H1 (cell line): ENCODE measurements at regions not wholly inside any gene's neighbourhood (a gene's known extent, or its start where the extent isn't known, plus 50 kb on each side); places are given as distances from the start of the nearest gene placed in this dataset.

Source experiments
- CTCF ChIA-PET: fragments of 300-600 bp; sonication (Branson Sonifier 250); formaldehyde crosslinking; loops from one replicate; lab custom pipeline; 2021; ENCODE audit not compliant: partially characterized antibody; lab: Charles Lee
- POLR2A ChIA-PET: fragments of 300-600 bp; sonication (Branson Sonifier 250); formaldehyde crosslinking; loops from one replicate; lab custom pipeline; 2021; ENCODE audit warnings: inconsistent platforms; ENCODE audit not compliant: partially characterized antibody; lab: Charles Lee
- DNase-seq, 2 experiments: peaks; one replicate each; pipeline versions ENCODE4 v3.0.0 to v3.0.0-alpha.2; 2010 to 2022; ENCODE audit warnings: low spot score in 2 of 2, low read depth in 1 of 2, mixed read lengths in 1 of 2
- FAIRE-seq: peaks from 2 replicates; lab custom pipeline; 2011; peaks lifted over from hg19 to GRCh38; lab: Jason Lieb, UNC
- H2AFZ ChIP-seq: 2 replicates; pipeline ENCODE4 v1.8.1; 2012; ENCODE audit warnings: low read length, inconsistent platforms
- H2AK5ac ChIP-seq: 2 replicates; pipeline ENCODE4 v1.6.1; 2013; ENCODE audit warnings: low read depth, low read length
- H2BK120ac ChIP-seq: replicated peaks from 2 replicates; pipeline ENCODE3; 2013; ENCODE audit warnings: low read depth, low read length, inconsistent platforms
- H2BK12ac ChIP-seq: 2 replicates; pipeline ENCODE4 v1.6.1; 2013; ENCODE audit warnings: low read depth, low read length
- H2BK15ac ChIP-seq: 2 replicates; pipeline ENCODE4 v1.6.1; 2013; ENCODE audit warnings: low read length
- H2BK20ac ChIP-seq: 2 replicates; pipeline ENCODE4 v1.6.1; 2013; ENCODE audit warnings: low read length
- H2BK5ac ChIP-seq: 2 replicates; pipeline ENCODE4 v1.6.1; 2013; ENCODE audit warnings: low read depth, low read length
- H3K14ac ChIP-seq: 2 replicates; pipeline ENCODE4 v1.6.1; 2013; ENCODE audit warnings: inconsistent platforms; ENCODE audit not compliant: insufficient read length
- H3K18ac ChIP-seq: 2 replicates; pipeline ENCODE4 v1.6.1; 2013; ENCODE audit warnings: low read length; ENCODE audit errors: extremely low read depth
- H3K23ac ChIP-seq: 2 replicates; pipeline ENCODE4 v1.6.1; 2013; ENCODE audit warnings: inconsistent platforms; ENCODE audit not compliant: insufficient read length
- H3K23me2 ChIP-seq: 2 replicates; pipeline ENCODE4 v1.6.1; 2013; ENCODE audit warnings: low read depth, low read length
- H3K27ac ChIP-seq: 2 replicates; pipeline ENCODE4 v1.6.1; 2011; ENCODE audit warnings: low read depth, low read length, inconsistent platforms
- H3K27me3 ChIP-seq, 4 experiments: replicated peaks in 1 of 4; 1 replicate in 1 of 4; 2 replicates in 3 of 4; pipeline versions ENCODE4 v1.6.1 to v1.8.1; 2011 to 2013; ENCODE audit warnings: low read length in 3 of 4, mild to moderate bottlenecking in 3 of 4, inconsistent platforms in 2 of 4, mixed read lengths in 2 of 4, moderate library complexity in 1 of 4; ENCODE audit not compliant: control insufficient read depth in 3 of 4, insufficient read depth in 3 of 4; ENCODE audit errors: extremely low read depth in 1 of 4
- H3K36me3 ChIP-seq, 4 experiments: 2 replicates each; pipeline versions ENCODE4 v1.6.1 to v1.8.1; 2011 to 2013; ENCODE audit warnings: mild to moderate bottlenecking in 4 of 4, low read length in 3 of 4, moderate library complexity in 2 of 4, control low read depth in 1 of 4, inconsistent platforms in 1 of 4; ENCODE audit not compliant: insufficient read depth in 4 of 4, control insufficient read depth in 2 of 4
- H3K4ac ChIP-seq: replicated peaks from 2 replicates; pipeline ENCODE3; 2013; ENCODE audit warnings: low read length, low read depth, mixed read lengths, inconsistent platforms; ENCODE audit not compliant: insufficient read length
- H3K4me1 ChIP-seq, 4 experiments: replicated peaks in 1 of 4; 1 replicate in 1 of 4; 2 replicates in 3 of 4; pipeline versions ENCODE4 v1.6.1 to v1.8.1; 2011 to 2013; ENCODE audit warnings: low read length in 3 of 4, inconsistent platforms in 2 of 4, mixed read lengths in 1 of 4; ENCODE audit not compliant: insufficient read depth in 4 of 4, control insufficient read depth in 3 of 4
- H3K4me2 ChIP-seq, 2 experiments: 2 replicates each; pipeline versions ENCODE4 v1.6.1 to v1.8.1; 2011 to 2013; ENCODE audit warnings: low read depth in 2 of 2, low read length in 2 of 2, control low read depth in 1 of 2, inconsistent platforms in 1 of 2, mild to moderate bottlenecking in 1 of 2; ENCODE audit not compliant: insufficient read depth in 1 of 2
- H3K4me3 ChIP-seq, 4 experiments: fragments of 200-600, 300-600 bp in 1 of 4; sonication (generic), shearing (Covaris generic), sonication (Bioruptor Twin) in 1 of 4; 2 replicates each; pipeline versions ENCODE4 v1.5.1 to v1.8.1; 2011 to 2016; ENCODE audit warnings: low read length in 4 of 4, low read depth in 3 of 4, control low read depth in 2 of 4, inconsistent platforms in 2 of 4, mild to moderate bottlenecking in 2 of 4, mixed read lengths in 1 of 4, moderate library complexity in 1 of 4; ENCODE audit not compliant: insufficient read depth in 2 of 4; ENCODE audit errors: extremely low read depth in 1 of 4
- H3K56ac ChIP-seq: replicated peaks from 2 replicates; pipeline ENCODE3; 2013; ENCODE audit warnings: low read depth, mild to moderate bottlenecking, mixed read lengths, low read length, inconsistent platforms; ENCODE audit not compliant: insufficient read length
- H3K79me1 ChIP-seq: 2 replicates; pipeline ENCODE4 v1.6.1; 2013; ENCODE audit warnings: low read depth, low read length, control low read depth
- H3K79me2 ChIP-seq, 2 experiments: 2 replicates each; pipeline versions ENCODE4 v1.6.1 to v1.8.1; 2012 to 2013; ENCODE audit warnings: low read length in 2 of 2, mild to moderate bottlenecking in 2 of 2, inconsistent platforms in 1 of 2; ENCODE audit not compliant: insufficient read depth in 2 of 2, control insufficient read depth in 1 of 2
- H3K9ac ChIP-seq, 4 experiments: replicated peaks in 1 of 4; 1 replicate in 1 of 4; 2 replicates in 3 of 4; pipeline versions ENCODE4 v1.6.1 to v1.8.1; 2011 to 2013; ENCODE audit warnings: low read depth in 3 of 4, low read length in 3 of 4, control low read depth in 2 of 4, mild to moderate bottlenecking in 2 of 4, moderate library complexity in 2 of 4, inconsistent platforms in 1 of 4; ENCODE audit errors: extremely low read depth in 1 of 4
- H3K9me3 ChIP-seq, 2 experiments: 2 replicates each; pipeline versions ENCODE4 v1.6.1 to v1.8.1; 2012 to 2013; ENCODE audit warnings: mild to moderate bottlenecking in 2 of 2, moderate library complexity in 2 of 2, control low read depth in 1 of 2, inconsistent platforms in 1 of 2, low read depth in 1 of 2, low read length in 1 of 2, mixed read lengths in 1 of 2; ENCODE audit not compliant: insufficient read depth in 2 of 2
- H4K20me1 ChIP-seq, 2 experiments: replicated peaks in 1 of 2; 2 replicates each; pipeline versions ENCODE3 to v1.8.1; 2011 to 2013; ENCODE audit warnings: inconsistent platforms in 2 of 2, low read length in 2 of 2, mild to moderate bottlenecking in 1 of 2; ENCODE audit not compliant: insufficient read depth in 2 of 2, control insufficient read depth in 1 of 2
- H4K5ac ChIP-seq: 2 replicates; pipeline ENCODE4 v1.6.1; 2013; ENCODE audit warnings: low read length, low read depth, mixed read lengths, inconsistent platforms; ENCODE audit not compliant: insufficient read length
- H4K8ac ChIP-seq: 2 replicates; pipeline ENCODE4 v1.8.0; 2013; ENCODE audit warnings: mild to moderate bottlenecking, moderate library complexity, low read length, inconsistent platforms; ENCODE audit not compliant: insufficient read depth; ENCODE audit errors: extremely low read depth
- H4K91ac ChIP-seq: replicated peaks from 2 replicates; pipeline ENCODE3; 2013; ENCODE audit warnings: low read length, mixed read lengths, inconsistent platforms; ENCODE audit not compliant: insufficient read length
- ASH2L ChIP-seq: fragments of 200-600, 300-600 bp; sonication (generic); IDR thresholded peaks from one replicate; pipeline ENCODE4 v1.7.1; 2017; ENCODE audit warnings: low read length
- CBX5 ChIP-seq: fragments of 300-800, 300-1000 bp; sonication (generic); IDR thresholded peaks from 2 replicates; pipeline ENCODE4 v1.7.1; 2016; ENCODE audit warnings: antibody characterized with exemption, low read length, low read depth
- CBX8 ChIP-seq: fragments of 300-800, 300-1000 bp; sonication (generic); IDR thresholded peaks from 2 replicates; pipeline ENCODE4 v1.7.1; 2016; ENCODE audit warnings: low read depth, low read length, borderline replicate concordance
- EP300 ChIP-seq, 2 experiments: IDR thresholded peaks; 1 replicate in 1 of 2; 2 replicates in 1 of 2; pipeline ENCODE4 v1.6.1; 2011 to 2012; ENCODE audit warnings: low read depth in 2 of 2, low read length in 2 of 2, mild to moderate bottlenecking in 2 of 2, borderline replicate concordance in 1 of 2, inconsistent platforms in 1 of 2, moderate library complexity in 1 of 2
- GTF2F1 ChIP-seq: IDR thresholded peaks from 2 replicates; pipeline ENCODE4 v1.6.1; 2012; ENCODE audit warnings: low read depth, low read length, improper control_type of control experiment, borderline replicate concordance
- KDM1A ChIP-seq: fragments of 200-600, 300-600 bp; sonication (generic); IDR thresholded peaks from 2 replicates; pipeline ENCODE4 v1.7.1; 2016; ENCODE audit warnings: mild to moderate bottlenecking, low read length, borderline replicate concordance
- MAFK ChIP-seq: IDR thresholded peaks from 2 replicates; pipeline ENCODE4 v1.6.1; 2012; ENCODE audit warnings: low read depth, mild to moderate bottlenecking, improper control_type of control experiment, low read length
- MAX ChIP-seq: IDR thresholded peaks from 2 replicates; pipeline ENCODE4 v1.6.1; 2012; ENCODE audit warnings: inconsistent platforms
- POU5F1 ChIP-seq: IDR thresholded peaks from 2 replicates; pipeline ENCODE4 v1.6.1; 2011; ENCODE audit warnings: low read depth, mild to moderate bottlenecking, low read length, moderate library complexity
- RFX5 ChIP-seq: IDR thresholded peaks from 2 replicates; pipeline ENCODE4 v1.6.1; 2011; ENCODE audit warnings: low read depth, low read length, improper control_type of control experiment, borderline replicate concordance
- SIN3A ChIP-seq, 2 experiments: IDR thresholded peaks in 1 of 2; conservative IDR thresholded peaks in 1 of 2; 2 replicates each; pipeline ENCODE4 v1.6.1; 2011 to 2012; ENCODE audit warnings: low read length in 2 of 2, improper control_type of control experiment in 1 of 2, low read depth in 1 of 2, mild to moderate bottlenecking in 1 of 2
- SP2 ChIP-seq: IDR thresholded peaks from 2 replicates; pipeline ENCODE4 v1.6.1; 2012; ENCODE audit warnings: mild to moderate bottlenecking, low read length, inconsistent platforms
- SP4 ChIP-seq: IDR thresholded peaks from 2 replicates; pipeline ENCODE4 v1.6.1; 2012; ENCODE audit warnings: low read length, inconsistent platforms
- TAF1 ChIP-seq: IDR thresholded peaks from 2 replicates; pipeline ENCODE4 v1.6.1; 2011; ENCODE audit warnings: mild to moderate bottlenecking, low read depth, low read length
- TBP ChIP-seq: IDR thresholded peaks from 2 replicates; pipeline ENCODE4 v1.6.1; 2011; ENCODE audit warnings: low read depth, low read length, improper control_type of control experiment
- WGBS, 2 experiments: shearing (Covaris generic) in 1 of 2; methylation state at CpG; one replicate each; pipeline versions ENCODE4 v1.1.6 to v1.1.7; 2013 to 2015; ENCODE audit warnings: low lambda C conversion rate in 2 of 2, mixed read lengths in 2 of 2, inconsistent platforms in 1 of 2, low coverage in 1 of 2, missing lambda C conversion rate in 1 of 2; ENCODE audit not compliant: insufficient replicate concordance in 2 of 2, insufficient coverage in 1 of 2, insufficient read length in 1 of 2; ENCODE audit errors: extremely low coverage in 1 of 2, missing lambda C conversion rate in 1 of 2; 5-methylcytosine and 5-hydroxymethylcytosine counted together

- Histone ChIP-seq H4K8ac (no peak overlapping the region), H3K4me2 (no peak overlapping the region), H3K4ac (no peak overlapping the region), H3K18ac (no peak overlapping the region), H3K9ac (no peak overlapping the region), H3K56ac (no peak overlapping the region), H3K27ac (no peak overlapping the region), H3K27me3 (no peaks in the 10 kb centered on the region), H3K79me2 (no peaks in the 10 kb centered on the region), H2BK5ac (no peak overlapping the region), H2BK12ac (no peak overlapping the region), H3K23me2 (no peaks in the 10 kb centered on the region), H2BK20ac (no peak overlapping the region), H4K20me1 (no peaks in the 10 kb centered on the region), H2AK5ac (no peak overlapping the region), H3K9me3 (no peaks in the 10 kb centered on the region), H3K4me3 (no peak overlapping the region), H3K36me3 (no peaks in the 10 kb centered on the region), H4K5ac (no peak overlapping the region), H3K79me1 (no peaks in the 10 kb centered on the region), H2BK120ac (no peak overlapping the region), H2BK15ac (no peak overlapping the region), H3K4me1 (no peaks in the 10 kb centered on the region), H3K23ac (no peak overlapping the region), H3K14ac (no peak overlapping the region), H2AFZ (0 out of 2 replicates have a peak overlapping the region, but pooled peaks have one; percentile 42), H4K91ac (no peak overlapping the region)
- CTCF ChIA-PET = no interaction called here
- WGBS, 2 experiments = 80% methylated on average over 2 of the region's 2 CpGs; no CpG with 5 or more reads in 1 of the 2 experiments
- FAIRE-seq (no peak), DNase-seq (no peak)
- POLR2A ChIA-PET = no interaction called here
- no peak for TF ChIP-seq ASH2L
- no peak for TF ChIP-seq KDM1A
- no peak for TF ChIP-seq CBX8
- no peak for TF ChIP-seq SIN3A (conservative IDR thresholded peaks at IDR 0.05 in 1 of 2, IDR thresholded peaks at IDR 0.05 in 1 of 2; ENCODE audit: low read depth in 1 of 2, low read length in 2 of 2)
- no peak for TF ChIP-seq MAFK
- TF ChIP-seq POU5F1 = no peak
- no peak for TF ChIP-seq SP4
- no peak for TF ChIP-seq EP300 (IDR thresholded peaks at IDR 0.05; ENCODE audit: borderline replicate concordance in 1 of 2, low read depth in 2 of 2, low read length in 2 of 2)
- no peak for TF ChIP-seq TAF1
- no peak for TF ChIP-seq TBP
- no peak for TF ChIP-seq SP2
- TF ChIP-seq GTF2F1 = no peak
- TF ChIP-seq MAX = no peak
- TF ChIP-seq RFX5 = no peak
- TF ChIP-seq CBX5 = no peak
These were observed 1600.9 kb upstream of the MIR17HG start for GRCh38 chr13:89746554-89746953.
